Stimulated activated memory B cell treated with anti-CD40 and anti-IgM and Interleukin-4, amounts not matched to agents 10 μg/mL and 1 μg/mL and 100 μg/mL, for 72 hours (primary cell): ENCODE measurements at regions not wholly inside any gene's neighbourhood (a gene's known extent, or its start where the extent isn't known, plus 50 kb on each side); places are given as distances from the start of the nearest gene placed in this dataset.

Experiments
- ATAC-seq: fragments of 150-1000 bp; cut with Tn5 transposase; 2 replicates; pipeline ENCODE4 v1.10.0; 2021
- H3K27ac Mint-ChIP-seq: one replicate; pipeline ENCODE4 v1.8.0; 2022; ENCODE audit warnings: mild to moderate bottlenecking, mixed read lengths
- H3K27me3 Mint-ChIP-seq: one replicate; pipeline ENCODE4 v1.8.0; 2022; ENCODE audit warnings: mixed read lengths
- H3K36me3 Mint-ChIP-seq: one replicate; pipeline ENCODE4 v1.8.0; 2022; ENCODE audit warnings: mixed read lengths
- H3K4me1 Mint-ChIP-seq: one replicate; pipeline ENCODE4 v1.8.0; 2022; ENCODE audit warnings: mixed read lengths
- H3K4me3 Mint-ChIP-seq: one replicate; pipeline ENCODE4 v1.8.0; 2022; ENCODE audit warnings: mild to moderate bottlenecking, moderate library complexity, mixed read lengths
- H3K9me3 Mint-ChIP-seq: one replicate; pipeline ENCODE4 v1.8.0; 2022; ENCODE audit warnings: mixed read lengths

DNA sequence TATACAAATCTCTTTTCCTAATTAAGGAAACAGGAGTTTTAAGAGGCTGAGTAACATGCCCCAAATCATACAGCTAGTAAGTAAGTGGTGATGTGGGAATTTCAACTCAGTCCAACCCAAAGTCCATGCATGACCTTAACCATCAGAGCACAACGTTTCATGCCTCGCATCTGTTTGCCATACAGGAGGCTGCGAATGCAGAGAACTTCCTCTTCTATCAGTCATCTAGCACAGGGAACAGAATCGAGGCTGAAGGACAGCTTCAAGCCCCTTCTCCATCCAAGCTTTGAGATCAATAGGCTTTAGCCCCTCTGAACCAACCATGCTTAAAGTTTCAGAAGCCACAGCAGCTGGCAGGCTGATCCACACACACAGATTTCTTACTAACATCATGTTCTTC lies 113.2 kb downstream of the MAFB start:
- no peaks in the 10 kb centered on the region for H3K4me1 Mint-ChIP-seq
- peaks cover 5% of the 10 kb centered on the region for H3K27me3 Mint-ChIP-seq
- H3K27ac Mint-ChIP-seq = no peak overlapping the region
- no peak for ATAC-seq
- H3K36me3 Mint-ChIP-seq = no peaks in the 10 kb centered on the region
- no peak overlapping the region for H3K4me3 Mint-ChIP-seq
- no peaks in the 10 kb centered on the region for H3K9me3 Mint-ChIP-seq

DNA sequence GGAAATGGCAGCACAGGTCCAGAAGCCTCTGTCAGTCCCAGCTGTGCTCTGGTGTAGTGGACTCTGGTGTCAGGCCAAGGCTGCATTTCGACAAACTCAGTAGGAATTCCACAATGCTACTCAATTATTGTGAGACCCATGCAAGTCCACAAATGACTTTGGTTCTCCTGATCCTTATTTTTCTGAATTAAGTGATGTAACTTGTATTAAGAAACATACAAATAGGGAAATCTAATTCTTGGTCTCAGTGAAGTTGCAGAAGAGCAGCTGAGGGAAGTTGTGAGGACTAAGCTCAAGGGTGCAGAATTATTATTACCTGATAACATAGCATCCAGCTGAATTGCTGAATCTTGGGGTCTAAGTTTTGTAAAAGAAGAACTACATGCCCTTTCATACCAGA lies 116.8 kb downstream of the MAFB start:
- no peaks in the 10 kb centered on the region for H3K36me3 Mint-ChIP-seq
- ATAC-seq = no peak
- no peaks in the 10 kb centered on the region for H3K9me3 Mint-ChIP-seq
- no peaks in the 10 kb centered on the region for H3K4me1 Mint-ChIP-seq
- no peak overlapping the region for H3K4me3 Mint-ChIP-seq
- H3K27me3 Mint-ChIP-seq = peaks cover under 1% of the 10 kb centered on the region
- no peak overlapping the region for H3K27ac Mint-ChIP-seq

GRCh38 chr20:40571639-40572038 lies 117.4 kb downstream of the MAFB start:
- H3K27ac Mint-ChIP-seq = no peak overlapping the region
- peaks cover 7% of the 10 kb centered on the region for H3K27me3 Mint-ChIP-seq
- no peak overlapping the region for H3K4me3 Mint-ChIP-seq
- no peaks in the 10 kb centered on the region for H3K9me3 Mint-ChIP-seq
- H3K4me1 Mint-ChIP-seq = no peaks in the 10 kb centered on the region
- ATAC-seq = no peak
- no peaks in the 10 kb centered on the region for H3K36me3 Mint-ChIP-seq

DNA sequence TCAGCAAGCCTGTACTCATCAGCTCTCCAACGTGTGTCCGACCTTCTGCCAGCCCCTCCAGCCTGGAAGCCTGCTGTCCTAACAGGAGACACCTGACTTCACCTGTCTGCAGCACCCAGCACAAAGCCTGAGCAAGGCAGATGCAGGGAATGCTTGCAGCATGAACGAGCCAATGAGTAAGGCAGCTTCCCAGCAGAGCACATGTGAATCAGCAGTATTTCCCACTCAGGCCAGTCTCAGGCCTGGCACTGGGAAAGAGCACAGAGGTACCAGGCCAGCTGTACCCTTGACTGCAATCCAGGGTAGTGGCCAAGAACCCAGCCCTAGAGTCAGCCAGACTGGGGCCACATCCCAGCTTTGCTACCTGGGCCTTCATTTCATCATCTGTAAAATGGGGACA lies 120.8 kb downstream of the MAFB start:
- Mint-ChIP-seq H3K36me3 (no peaks in the 10 kb centered on the region), H3K9me3 (no peaks in the 10 kb centered on the region), H3K27ac (no peak overlapping the region), H3K27me3 (peaks cover 14% of the 10 kb centered on the region), H3K4me1 (no peaks in the 10 kb centered on the region), H3K4me3 (no peak overlapping the region)
- ATAC-seq = no peak

- ATAC-seq = peak; percentile 4
- Mint-ChIP-seq H3K27me3 (peaks cover 21% of the 10 kb centered on the region), H3K4me1 (no peaks in the 10 kb centered on the region), H3K36me3 (no peaks in the 10 kb centered on the region), H3K27ac (no peak overlapping the region), H3K4me3 (no peak overlapping the region), H3K9me3 (no peaks in the 10 kb centered on the region)
Observed at GRCh38 chr20:40565682-40566040, 123.4 kb downstream of the MAFB start.

DNA sequence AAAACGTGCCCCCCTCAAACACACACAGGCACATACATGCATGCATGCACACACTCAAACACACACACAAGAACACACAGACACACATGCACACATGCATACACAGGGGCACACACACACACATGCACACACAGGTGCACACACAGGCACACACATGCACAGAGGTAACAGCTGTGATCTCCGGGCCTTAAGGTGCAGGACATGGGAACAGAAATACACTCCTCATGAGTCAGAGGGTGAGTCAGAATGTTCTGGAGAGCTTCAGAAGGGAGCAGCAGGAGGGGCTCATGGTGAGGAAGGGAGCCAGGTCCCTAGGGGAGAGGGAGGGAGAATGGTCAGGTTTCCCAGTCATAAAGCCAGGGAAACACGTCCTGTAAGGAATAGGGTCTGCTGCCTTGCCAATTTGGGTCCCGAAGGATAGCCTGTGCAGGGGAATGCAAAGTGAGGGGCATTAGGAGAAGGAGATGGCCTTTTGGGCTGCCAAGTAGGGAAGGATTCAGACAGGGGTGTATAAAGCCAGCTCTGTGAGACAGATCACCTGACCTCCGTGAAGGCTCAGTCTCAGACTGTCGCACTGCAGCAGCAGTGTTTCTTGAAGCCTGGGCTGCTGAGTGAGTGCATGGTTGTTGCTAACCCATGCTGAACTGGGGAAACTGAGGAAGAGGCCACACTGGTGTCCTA lies 123.9 kb downstream of the MAFB start:
- no peaks in the 10 kb centered on the region for H3K9me3 Mint-ChIP-seq
- no peaks in the 10 kb centered on the region for H3K36me3 Mint-ChIP-seq
- no peak overlapping the region for H3K4me3 Mint-ChIP-seq
- no peak for ATAC-seq
- H3K27ac Mint-ChIP-seq = no peak overlapping the region
- H3K27me3 Mint-ChIP-seq = peaks cover 21% of the 10 kb centered on the region
- no peaks in the 10 kb centered on the region for H3K4me1 Mint-ChIP-seq

GRCh38 chr20:40563296-40563950 lies 125.6 kb downstream of the MAFB start:
- no peak overlapping the region for H3K27ac Mint-ChIP-seq
- H3K27me3 Mint-ChIP-seq = peaks cover 21% of the 10 kb centered on the region
- H3K36me3 Mint-ChIP-seq = no peaks in the 10 kb centered on the region
- no peaks in the 10 kb centered on the region for H3K4me1 Mint-ChIP-seq
- no peak for ATAC-seq
- no peaks in the 10 kb centered on the region for H3K9me3 Mint-ChIP-seq
- no peak overlapping the region for H3K4me3 Mint-ChIP-seq

DNA sequence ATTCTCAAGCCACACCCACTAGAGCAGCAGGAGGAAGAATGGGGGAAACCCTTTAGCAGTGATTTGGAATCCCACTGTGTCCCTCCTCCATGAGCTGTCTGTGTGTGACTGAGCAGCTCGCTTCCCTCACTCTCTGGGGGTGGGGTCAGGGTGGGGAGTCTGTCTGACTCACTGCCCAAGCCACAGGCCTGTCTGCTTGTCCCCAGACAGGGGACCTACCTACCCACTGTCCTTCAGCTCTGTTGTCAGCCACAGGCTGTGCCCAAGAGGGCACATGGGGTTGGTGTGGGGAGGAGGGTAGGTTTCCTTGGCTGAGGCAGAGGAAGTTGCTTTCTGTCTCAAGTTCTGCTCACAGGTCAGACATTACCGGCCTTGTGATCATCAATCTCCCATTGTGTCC lies 127.0 kb downstream of the MAFB start:
- H3K27ac Mint-ChIP-seq = no peak overlapping the region
- H3K36me3 Mint-ChIP-seq = no peaks in the 10 kb centered on the region
- peaks cover 18% of the 10 kb centered on the region for H3K27me3 Mint-ChIP-seq
- H3K4me1 Mint-ChIP-seq = no peaks in the 10 kb centered on the region
- no peaks in the 10 kb centered on the region for H3K9me3 Mint-ChIP-seq
- ATAC-seq = no peak
- no peak overlapping the region for H3K4me3 Mint-ChIP-seq

GRCh38 chr20:40561187-40561586 lies 127.8 kb downstream of the MAFB start:
- ATAC-seq = no peak
- Mint-ChIP-seq H3K4me1 (no peaks in the 10 kb centered on the region), H3K27ac (no peak overlapping the region), H3K36me3 (no peaks in the 10 kb centered on the region), H3K9me3 (no peaks in the 10 kb centered on the region), H3K27me3 (peaks cover 13% of the 10 kb centered on the region), H3K4me3 (no peak overlapping the region)

GRCh38 chr20:40558212-40558611 lies 130.8 kb downstream of the MAFB start:
- Mint-ChIP-seq H3K36me3 (no peaks in the 10 kb centered on the region), H3K9me3 (peaks cover 8% of the 10 kb centered on the region), H3K4me3 (no peak overlapping the region), H3K4me1 (no peaks in the 10 kb centered on the region), H3K27ac (no peak overlapping the region), H3K27me3 (peaks cover 17% of the 10 kb centered on the region)
- ATAC-seq = no peak

DNA sequence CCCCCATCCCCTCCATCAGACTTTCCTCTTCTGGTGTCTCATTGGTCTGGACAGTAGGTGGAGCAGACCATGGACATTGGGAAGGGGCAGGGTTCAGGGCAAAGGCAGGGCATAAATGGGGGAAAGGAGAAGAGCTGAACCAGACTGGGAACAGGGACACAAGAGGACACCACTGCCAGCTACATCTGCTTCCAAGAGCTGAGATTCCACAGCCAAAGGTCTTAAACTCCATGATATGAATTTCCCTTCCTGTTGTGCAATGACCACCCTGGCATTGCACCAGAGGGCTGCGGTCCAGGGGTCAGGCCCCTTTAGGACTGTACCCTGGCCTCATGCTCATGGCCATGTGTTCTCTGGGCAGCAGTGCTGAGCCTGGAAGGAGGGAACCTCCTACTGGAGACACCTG lies 137.9 kb downstream of the MAFB start:
- Mint-ChIP-seq H3K4me1 (no peaks in the 10 kb centered on the region), H3K36me3 (no peaks in the 10 kb centered on the region), H3K4me3 (no peak overlapping the region), H3K27me3 (peaks cover 46% of the 10 kb centered on the region), H3K27ac (no peak overlapping the region), H3K9me3 (peaks cover 8% of the 10 kb centered on the region)
- ATAC-seq = no peak

DNA sequence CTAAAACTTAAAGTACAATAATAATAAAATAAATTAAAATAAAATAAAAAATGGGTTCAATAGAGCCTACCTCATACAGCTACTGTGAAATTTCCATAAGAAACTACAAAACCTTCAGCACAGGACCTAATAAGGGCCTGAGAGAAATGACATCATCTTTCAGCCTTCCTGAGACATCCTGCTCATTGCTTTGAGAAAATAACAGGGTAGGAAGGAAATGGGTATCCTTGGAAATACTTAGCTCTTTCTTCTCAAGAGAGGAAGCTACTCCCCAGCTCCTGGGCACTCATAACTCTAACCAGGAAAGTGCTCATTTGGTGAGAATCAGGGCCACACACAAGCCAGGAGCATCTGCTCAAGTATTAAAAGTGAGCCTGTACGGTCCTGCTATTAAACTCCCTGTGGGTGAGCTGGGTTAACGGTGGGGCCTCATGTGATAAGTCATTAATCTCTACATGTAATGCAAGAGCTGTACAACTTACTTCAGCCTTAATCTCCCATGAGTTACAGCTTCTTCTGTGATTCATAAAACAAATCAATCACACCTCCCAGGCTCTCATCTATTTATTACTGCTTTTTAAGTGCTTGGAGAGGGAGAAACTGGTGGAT lies 141.4 kb downstream of the MAFB start:
- Mint-ChIP-seq H3K4me3 (no peak overlapping the region), H3K27ac (no peak overlapping the region), H3K36me3 (no peaks in the 10 kb centered on the region), H3K27me3 (peaks cover 35% of the 10 kb centered on the region), H3K4me1 (no peaks in the 10 kb centered on the region), H3K9me3 (no peaks in the 10 kb centered on the region)
- ATAC-seq = no peak

DNA sequence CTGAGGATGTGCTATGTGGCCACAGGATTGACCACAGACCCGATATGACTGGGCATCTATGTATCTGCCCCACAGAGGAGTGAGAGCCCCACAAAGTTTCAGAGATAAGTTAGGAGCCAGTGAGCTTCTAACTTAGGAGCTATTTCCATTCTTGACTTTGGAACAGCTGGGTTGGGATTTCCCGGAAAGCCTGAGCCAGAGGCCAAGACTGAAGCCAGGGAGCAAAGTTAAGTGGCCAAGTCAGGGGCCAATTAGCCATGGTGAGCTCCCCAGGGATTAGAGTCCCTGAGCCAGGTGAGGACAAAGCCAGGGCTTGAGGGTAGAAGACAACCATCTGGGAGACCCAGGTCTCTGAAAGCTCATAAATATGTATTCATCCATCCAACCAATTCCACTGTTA lies 143.6 kb downstream of the MAFB start:
- no peaks in the 10 kb centered on the region for H3K4me1 Mint-ChIP-seq
- no peak overlapping the region for H3K4me3 Mint-ChIP-seq
- no peaks in the 10 kb centered on the region for H3K36me3 Mint-ChIP-seq
- H3K27ac Mint-ChIP-seq = no peak overlapping the region
- peaks cover 32% of the 10 kb centered on the region for H3K27me3 Mint-ChIP-seq
- no peak for ATAC-seq
- no peaks in the 10 kb centered on the region for H3K9me3 Mint-ChIP-seq

DNA sequence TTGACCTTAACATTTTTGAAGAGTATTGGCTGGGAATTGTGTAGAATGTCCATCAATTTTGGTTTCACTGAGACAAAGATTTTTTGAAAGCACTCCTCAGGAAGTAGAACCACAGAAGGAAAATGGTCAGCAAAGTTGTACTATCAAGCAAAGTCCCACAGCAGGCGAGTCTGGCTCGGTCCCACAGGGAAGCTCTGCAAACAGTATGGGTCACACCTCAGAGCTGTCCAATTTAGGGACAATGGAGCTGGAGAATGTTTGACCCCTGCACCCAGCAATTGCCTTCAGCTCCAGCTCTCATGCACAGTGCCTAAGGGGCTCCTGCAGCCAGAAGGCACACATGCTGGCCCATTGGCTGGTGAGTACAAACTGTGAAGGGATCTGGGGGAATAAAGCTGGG lies 147.0 kb downstream of the MAFB start:
- no peaks in the 10 kb centered on the region for H3K4me1 Mint-ChIP-seq
- no peaks in the 10 kb centered on the region for H3K36me3 Mint-ChIP-seq
- no peak overlapping the region for H3K27ac Mint-ChIP-seq
- no peaks in the 10 kb centered on the region for H3K9me3 Mint-ChIP-seq
- ATAC-seq = no peak
- H3K27me3 Mint-ChIP-seq = peaks cover 22% of the 10 kb centered on the region
- no peak overlapping the region for H3K4me3 Mint-ChIP-seq

- Mint-ChIP-seq H3K9me3 (no peaks in the 10 kb centered on the region), H3K27me3 (peaks cover 22% of the 10 kb centered on the region), H3K4me3 (no peak overlapping the region)
Observed at GRCh38 chr20:40540166-40540565, 148.9 kb downstream of the MAFB start.

DNA sequence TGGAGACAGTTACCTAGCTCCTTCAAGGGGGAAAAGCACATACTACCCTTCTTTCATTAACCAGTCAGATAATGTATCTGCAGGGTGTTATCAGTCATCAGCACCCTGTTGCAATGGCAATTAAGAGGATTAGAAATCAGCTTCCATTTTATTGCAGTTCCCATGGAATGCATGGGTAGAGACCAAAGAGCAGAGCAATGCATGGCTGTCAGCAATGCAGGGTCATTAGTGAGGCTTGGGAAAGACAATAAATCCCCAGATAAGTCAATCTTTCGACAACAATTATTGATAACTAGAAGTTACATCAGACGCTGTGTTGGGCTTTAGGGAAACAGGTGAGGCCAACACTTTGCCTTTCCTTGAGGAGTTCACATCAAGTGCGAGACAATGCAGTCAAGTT lies 150.9 kb downstream of the MAFB start:
- ATAC-seq = no peak
- peaks cover 4% of the 10 kb centered on the region for H3K9me3 Mint-ChIP-seq
- no peaks in the 10 kb centered on the region for H3K36me3 Mint-ChIP-seq
- H3K27me3 Mint-ChIP-seq = peaks cover 22% of the 10 kb centered on the region
- no peak overlapping the region for H3K4me3 Mint-ChIP-seq
- H3K4me1 Mint-ChIP-seq = no peaks in the 10 kb centered on the region
- no peak overlapping the region for H3K27ac Mint-ChIP-seq

More at GRCh38 chr20:40540166-40540565, 148.9 kb downstream of the MAFB start:
- ATAC-seq = no peak
- H3K27ac Mint-ChIP-seq = no peak overlapping the region
- H3K4me1 Mint-ChIP-seq = no peaks in the 10 kb centered on the region
- H3K36me3 Mint-ChIP-seq = no peaks in the 10 kb centered on the region
